Hematopoietic multipotent progenitor cell treated with erythropoietin and hydrocortisone succinate and interleukin-3 and kit ligand, for 15 days (in vitro differentiated cells): ENCODE measurements at regions not wholly inside any gene's neighbourhood (a gene's known extent, or its start where the extent isn't known, plus 50 kb on each side); places are given as distances from the start of the nearest gene placed in this dataset.

Source experiments
- DNase-seq: peaks from one replicate; pipeline ENCODE4 v3.0.0-alpha.2; 2015; ENCODE audit warnings: low spot score

DNA sequence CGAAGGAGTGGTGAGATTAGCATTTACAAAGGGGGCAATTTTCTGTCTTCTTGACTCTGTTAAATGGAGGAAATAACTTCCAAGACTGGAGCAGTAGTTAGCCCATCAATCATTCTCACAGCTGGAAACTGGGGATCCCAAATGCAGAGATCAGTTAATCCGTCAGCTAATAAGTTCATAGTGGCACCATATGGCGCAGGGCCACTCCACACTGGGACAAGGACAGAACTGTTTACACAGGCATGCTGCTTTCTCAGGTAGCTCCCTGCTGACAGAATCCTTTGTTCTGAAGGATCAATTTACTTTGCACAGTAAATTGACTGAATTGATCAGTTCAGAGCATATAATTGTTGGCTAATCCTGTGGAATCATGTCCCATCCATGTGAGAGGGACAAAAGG lies 395.7 kb downstream of the TMEM161B start:
- no peak for DNase-seq

DNA sequence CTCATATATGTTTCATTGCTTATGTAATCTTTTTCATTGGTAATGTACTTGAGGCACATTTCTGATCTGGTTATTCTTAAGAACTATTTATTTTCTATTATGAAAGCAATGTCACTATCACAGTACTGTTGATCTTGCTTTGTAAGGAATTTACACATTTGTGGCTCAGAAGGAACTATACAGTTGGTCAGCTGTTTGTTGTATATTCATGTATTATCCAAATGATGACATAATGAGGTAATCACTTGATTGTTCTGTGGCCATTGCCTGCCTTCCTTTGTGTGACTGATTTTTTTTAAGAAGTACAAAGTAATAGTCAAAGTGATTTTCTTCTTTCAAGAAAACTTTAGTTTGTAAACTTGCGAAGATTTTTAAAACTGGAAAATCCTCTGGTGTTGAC lies 399.9 kb downstream of the TMEM161B start:
- DNase-seq: no peak

DNA sequence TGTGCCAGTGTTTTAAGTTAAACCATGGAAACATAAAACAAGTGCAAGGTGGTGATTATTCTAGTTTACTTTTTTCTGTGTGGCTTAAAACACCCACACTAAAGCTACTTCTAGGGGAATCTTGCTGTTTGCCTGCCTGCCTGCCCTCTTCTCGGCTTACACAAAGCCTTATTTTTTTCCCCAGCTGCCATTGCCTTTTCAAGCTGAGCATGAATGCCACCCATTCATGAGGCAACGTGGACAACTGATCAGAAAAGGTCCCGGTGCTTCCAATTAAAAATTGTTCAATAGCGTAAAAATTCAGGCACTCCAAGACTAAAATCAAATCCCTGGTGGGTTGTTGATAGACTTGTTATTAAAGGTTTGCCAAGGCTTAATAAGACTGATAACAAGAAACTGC lies 401.4 kb downstream of the TMEM161B start:
- DNase-seq: no peak

DNA sequence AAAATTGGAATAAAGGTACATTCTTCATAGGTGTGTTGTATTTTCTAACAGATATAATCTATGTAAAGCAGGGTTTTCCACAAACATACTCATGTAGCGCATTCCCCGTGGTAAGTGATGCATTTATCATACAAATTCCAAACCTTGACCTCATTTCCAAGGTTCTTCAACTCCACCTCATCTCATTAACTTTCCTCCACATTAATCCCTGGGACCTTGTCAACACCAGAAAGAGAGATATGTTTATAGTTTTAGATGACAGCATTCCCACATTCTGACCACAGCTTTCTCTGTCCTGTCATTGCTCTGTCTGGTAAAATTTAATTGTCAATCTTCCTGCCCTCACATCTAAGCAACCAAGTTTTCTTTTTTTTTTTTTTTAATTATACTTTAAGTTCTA lies 415.1 kb downstream of the TMEM161B start:
- DNase-seq: no peak

DNA sequence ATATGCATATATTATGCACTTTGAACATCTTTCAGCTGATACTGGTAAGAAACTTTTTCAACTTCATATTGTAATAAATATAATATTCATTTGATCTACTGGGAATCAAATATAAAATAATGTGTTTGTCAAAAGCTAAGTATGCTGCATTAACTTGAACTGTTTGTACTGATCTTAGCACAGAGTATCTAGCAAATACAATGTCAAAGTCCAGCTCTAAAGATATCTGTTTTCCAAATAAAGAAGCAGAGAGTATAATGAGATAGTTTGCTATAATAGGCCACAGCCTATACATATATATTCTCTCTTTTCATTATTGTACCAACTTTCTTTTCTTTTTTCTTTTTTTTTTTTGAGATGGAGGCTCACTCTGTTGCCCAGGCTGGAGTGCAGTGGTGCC lies 417.0 kb downstream of the TMEM161B start:
- DNase-seq: no peak

DNA sequence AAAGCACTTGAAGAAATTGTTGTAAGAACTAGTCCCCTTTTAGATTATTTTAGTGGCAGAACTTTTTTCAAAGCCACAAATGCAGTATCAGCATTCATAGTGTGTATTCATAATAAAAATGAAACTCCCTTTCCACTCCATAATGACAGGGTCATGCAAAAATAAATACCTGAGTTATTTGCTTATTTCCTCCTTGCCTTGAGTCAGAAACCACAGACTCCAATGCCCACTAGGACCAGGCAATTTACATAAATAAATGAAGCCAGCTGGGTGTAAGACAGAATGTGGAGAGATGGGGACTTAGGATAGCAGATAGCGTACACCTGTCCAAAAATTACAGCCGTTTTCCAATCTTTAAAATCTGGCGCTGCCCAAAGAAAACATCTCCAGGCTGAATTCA lies 417.8 kb downstream of the TMEM161B start:
- no peak for DNase-seq

DNA sequence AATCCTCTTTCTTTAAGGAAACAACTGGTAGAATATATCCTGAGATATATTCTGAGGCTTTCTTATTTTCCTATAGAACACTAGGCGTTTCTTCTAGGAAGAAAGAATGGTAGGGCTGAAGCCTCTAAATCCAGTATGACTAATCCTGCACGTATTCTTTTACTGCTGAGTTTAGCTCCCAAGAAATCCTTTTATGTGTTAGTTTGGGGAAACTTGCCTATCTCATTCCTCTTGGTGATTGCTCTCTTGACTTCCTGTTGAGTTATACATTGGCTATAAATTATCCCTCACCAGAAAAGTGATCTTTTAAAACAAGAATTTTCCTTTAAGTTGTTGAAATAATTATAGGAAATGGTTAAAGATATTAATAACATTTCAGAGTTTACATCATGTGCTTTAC lies 422.9 kb downstream of the TMEM161B start:
- DNase-seq: no peak

DNA sequence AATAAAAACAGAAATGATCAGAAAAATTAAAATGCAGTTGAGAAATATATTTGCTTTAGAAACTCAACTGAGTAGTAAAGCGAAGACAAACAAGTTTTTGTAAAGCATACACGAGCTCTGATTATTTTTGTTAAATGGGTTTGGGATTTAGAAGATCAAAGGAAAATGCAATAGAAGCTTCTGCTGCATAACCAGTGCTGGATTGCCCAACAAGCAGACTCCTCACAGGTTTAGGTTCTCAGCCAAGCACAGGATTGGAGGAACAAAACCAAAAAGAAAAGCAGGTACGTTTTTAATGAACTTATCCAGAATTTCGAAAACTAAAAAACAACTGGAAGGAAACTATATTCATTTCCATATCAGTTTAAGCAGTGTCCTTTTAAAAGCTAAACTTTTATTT lies 423.8 kb downstream of the TMEM161B start:
- no peak for DNase-seq

DNA sequence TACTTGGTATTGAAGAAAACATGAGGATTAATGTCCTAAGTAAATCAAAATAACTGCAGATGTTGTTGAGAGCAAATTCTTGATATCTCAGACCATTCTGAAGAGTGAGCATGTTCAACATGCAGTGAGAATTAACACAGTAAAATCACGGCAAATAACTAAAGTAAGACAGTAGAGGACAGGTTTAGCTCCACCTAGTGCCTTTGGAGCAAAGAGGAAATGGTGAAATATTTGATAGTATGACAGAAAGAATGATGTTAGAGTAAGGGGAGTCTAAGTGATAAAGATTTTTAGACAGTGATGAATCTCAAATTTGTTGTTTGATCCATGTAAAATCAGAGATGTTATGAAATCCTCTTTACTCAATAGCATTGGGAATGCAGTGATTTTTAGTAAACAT lies 424.2 kb downstream of the TMEM161B start:
- no peak for DNase-seq

DNA sequence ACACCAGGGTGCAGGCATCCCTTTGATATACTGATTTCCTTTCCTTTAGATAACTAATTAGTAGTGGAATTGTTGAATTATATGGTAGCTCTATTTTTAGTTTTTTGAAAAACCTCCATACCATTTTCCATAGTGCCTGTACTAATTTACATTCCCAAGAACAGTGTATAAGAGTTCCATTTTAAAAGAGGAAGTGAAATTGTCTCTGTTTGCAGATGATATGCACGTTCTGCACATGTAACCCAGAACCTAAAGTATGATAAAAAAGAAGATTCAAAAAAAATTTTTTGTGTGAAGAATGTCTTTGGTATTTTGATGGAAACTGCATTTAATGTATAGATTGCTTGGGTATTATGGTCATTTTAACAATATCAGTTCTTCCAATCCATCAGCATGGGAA lies 424.0 kb upstream of the CCNH start:
- DNase-seq: no peak

DNA sequence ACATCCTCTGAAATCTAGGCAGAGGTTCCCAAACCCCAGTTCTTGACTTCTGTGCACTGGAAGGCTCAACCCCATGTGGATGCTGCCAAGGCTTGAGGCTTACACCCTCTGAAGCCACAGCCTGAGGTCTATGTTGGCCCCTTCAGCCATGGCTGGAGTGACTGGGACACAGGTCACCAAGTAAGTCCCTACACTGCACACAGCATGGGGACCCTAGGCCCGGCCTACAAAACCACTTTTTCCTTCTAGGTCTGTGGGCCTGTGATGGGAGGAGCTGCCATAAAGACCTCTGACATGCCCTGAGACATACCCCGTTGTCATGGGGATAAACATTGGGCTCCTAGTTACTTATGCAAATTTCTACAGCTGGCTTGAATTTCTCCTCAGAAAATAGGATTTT lies 418.8 kb upstream of the CCNH start:
- DNase-seq: no peak

DNA sequence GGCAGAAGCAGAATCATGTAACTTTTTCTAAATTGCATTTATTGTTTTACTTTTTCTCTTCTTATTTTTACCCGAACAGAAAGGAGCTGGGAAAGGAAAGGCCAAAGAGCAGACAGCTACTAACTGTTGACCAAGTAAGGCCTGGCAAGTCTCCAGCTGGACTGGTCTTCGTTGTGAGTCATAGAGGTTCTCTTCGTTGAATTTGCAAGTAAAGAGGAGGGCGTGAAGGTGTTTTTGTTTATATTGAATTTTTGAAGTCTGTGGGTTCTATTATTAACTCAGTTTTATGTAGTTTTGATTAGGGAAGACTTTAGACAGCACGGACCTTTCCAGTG lies 416.5 kb upstream of the CCNH start:
- no peak for DNase-seq

DNA sequence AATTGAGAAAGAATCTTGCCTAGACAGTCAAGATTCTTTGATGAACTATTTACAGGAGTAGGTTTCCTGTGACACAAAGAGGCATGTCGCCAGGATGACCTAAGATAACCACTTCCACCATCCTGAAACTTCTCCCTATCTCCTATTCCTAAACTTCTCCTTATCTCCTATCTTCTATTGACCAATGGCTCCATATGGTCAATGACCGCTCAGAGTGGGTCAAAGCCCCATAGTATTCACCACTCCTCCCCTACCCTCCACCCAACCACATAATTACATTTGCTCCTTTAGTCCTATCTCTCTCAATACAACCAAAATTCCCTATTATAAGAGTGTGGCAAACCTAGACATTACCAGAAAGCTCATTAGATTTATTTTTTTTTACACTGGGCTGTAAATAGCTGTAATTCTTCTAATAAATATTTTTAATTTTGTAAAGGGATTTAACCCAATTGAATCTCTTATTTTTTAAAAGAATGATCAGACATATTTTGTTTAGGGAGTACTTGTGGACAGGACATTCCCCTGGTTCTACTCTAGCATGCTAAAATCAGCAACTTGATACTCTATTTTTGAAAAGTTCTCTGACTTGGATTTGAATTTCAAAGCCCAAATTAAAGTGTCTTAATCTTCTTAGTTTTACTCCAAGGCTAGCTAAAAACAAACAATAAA lies 416.0 kb upstream of the CCNH start:
- no peak for DNase-seq

DNA sequence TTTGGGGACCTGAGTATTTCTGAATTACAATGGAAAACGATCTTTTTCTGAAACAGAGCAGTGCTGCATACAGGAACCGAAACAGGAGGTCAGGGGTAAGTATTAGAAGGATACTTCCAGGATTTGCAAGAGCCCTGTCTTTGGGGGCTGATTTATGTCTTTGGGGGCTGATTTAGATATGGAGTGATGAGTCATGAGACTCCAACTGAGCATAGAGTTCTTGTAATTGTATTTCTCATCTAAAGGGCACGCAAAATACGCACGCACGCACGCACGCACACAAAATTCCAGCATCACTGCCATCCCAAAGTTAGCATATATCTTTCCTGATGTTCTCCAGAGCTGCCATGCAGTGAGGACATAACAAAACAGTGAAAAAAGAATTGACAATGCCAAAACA lies 414.8 kb upstream of the CCNH start:
- DNase-seq: no peak

DNA sequence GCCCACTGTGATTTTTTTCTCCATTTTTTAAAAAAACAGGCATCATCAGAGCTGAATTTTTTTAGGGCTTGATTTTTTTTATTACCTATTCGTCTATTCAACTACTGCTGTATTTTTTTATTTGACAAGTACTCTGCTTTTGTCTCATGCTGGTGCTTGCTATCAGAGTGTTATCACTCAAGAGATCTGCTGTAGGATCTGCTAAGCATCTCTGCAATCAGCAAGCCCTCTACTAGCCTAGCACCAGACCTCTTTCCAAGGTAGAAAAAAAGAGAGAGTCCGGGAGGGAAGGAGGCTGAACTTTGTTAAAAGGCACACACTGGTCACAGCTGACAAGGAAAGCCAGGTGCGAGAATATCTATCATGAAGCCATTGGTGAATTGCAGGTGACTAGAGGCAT lies 413.8 kb upstream of the CCNH start:
- no peak for DNase-seq

DNA sequence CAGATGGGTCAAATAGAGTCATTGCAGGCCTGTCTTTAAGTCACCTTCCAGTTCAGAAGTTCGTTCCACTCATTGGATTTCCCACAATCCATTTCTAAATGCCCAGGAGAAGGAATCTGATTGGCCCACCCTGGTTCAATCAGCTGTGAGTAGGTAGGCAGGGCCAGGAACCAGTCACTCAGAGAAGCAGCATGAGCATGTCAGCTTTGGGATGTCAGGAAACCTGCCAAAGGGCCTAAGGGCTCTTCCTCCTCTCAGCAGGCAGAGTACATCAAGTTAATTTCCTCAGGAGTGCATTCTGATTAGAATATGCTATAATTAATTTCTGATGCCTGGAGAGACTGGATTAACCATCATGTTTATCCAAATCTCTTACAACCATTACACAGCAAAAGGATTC lies 412.9 kb upstream of the CCNH start:
- DNase-seq: no peak

DNA sequence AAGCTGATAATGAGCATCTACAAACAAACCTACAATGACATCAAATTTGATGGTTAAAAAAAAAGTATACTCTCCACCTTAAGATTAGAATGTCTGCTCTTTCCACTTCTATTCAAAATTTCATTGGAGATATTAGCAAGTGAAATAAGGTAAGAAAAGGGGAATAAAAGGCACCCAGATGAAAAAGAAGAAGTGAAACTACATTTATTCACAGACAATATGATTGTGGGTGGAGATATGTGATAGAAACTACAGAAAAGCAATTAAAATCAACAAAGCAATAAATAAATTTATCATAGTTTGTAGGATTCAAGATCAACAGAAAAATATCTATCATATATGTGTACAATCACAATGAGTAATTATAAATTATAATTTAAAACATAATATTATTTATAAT lies 395.1 kb upstream of the CCNH start:
- no peak for DNase-seq

DNA sequence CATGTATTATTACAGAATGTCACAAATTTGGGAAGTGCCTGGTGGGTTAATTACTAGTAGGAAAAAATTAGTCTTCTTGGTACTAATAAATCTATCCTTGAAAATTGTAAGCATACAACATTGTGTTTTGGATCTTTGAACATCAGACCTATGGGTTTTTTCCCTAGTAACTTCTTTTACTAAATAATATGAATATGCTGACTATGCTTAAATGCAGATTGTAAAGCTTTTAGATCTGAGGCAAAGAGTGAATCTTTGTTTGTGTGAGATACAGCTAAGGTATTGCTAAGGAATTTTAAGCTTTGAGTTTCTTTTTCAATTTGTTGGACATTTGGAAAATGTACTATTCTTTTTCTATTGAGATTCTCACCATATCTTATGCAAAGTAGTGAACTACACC lies 390.6 kb upstream of the CCNH start:
- DNase-seq: no peak

DNA sequence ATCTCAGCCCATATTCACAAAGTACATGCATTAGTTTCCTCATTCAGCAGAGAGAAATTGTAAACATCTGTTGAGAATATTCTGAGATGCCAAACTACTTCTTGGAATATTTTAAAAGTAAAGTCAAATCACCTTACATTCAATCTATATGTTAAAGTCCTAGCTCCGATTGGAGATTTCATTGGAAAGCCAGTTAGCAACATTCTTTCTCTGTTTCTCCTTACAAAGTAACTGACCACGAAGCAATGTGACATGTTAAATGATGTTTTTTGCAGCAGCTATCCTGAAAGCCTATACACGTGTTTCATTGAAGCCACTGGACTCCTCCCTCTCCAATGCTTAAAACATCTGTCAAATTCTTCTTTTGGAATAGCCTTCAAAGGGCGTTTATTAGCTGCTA lies 379.1 kb upstream of the CCNH start:
- DNase-seq: no peak

DNA sequence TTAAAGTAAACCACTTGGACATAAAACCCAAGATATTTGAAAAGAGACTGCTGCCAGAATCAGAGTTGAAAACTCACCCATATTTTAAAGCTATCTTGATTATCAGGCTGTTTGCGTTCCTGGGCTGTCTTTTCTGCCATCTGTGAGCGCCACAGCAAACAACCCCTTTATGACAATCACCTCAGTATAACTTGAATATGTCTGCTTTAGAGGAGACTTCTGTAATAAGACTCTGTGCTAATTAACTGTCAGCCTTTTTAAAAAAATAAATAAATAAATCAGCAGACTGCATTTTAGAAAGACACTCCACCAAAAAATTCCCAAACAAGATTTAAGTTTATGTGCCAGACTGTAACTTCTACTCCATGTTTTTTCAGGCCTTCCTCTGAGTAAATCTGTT lies 375.7 kb upstream of the CCNH start:
- DNase-seq: no peak

DNA sequence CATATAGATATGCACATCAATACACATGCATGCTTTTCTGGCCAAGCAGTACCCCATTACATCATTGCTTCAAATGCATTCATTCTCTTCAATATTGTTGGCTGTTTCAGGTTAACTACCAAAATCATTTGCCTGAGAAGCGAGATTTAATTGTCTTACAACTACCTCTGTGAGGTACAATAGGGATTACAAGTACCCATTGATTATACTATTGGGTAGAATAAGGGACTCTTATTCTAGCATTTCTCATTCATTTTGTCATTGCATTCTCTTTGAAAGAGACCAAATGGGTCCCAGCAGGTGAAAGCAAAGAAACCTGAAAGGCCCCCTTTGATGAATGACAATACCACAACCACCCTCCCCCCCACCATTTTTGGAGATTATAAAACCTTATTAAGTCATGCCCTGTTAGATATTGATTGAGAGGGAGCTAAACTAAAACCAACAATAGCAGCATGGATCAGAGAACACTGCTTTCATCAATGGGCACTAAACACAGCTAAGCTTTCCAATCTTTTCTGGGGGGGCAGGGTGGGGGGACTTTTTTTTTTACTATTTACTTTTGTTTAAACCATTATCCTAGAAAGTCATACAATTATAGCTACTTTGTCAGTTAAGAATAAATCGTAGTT lies 375.0 kb upstream of the CCNH start:
- no peak for DNase-seq

DNA sequence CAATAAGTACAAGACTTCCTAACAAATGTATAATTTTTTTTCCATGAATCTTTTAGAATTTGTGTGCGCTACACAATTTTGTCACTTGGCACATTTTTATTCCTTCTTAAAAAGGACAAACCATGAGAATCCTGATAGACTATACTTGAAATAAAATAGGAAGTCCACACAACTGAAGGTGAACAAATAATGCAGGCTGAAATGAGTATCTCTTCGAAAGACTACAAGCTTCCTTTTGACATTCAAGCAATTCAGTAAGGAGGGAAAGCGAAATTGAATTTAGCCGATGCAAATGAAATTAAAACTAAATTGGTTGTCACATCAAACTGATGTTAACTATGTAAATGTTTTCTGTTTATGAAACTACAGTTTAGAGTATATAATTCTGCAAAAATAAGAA lies 374.4 kb upstream of the CCNH start:
- DNase-seq: no peak

DNA sequence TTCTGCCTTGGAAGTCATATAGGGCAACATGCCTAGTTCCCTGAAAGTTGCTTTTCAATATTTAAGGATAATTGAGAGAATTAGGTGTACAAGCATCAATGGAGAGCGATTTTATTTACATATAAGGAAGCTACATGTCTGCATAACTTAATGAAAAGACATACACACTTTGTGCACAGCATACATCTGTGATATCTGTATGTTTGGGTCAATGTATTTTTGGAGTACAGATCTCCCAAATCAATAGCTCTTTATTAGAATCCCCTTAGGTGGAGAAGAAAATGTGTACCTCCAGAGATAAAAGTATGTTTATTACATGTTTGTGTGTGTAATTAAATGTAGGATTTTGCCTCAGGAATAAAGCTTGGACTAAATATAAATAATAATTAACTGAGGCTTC lies 373.7 kb upstream of the CCNH start:
- DNase-seq: no peak

DNA sequence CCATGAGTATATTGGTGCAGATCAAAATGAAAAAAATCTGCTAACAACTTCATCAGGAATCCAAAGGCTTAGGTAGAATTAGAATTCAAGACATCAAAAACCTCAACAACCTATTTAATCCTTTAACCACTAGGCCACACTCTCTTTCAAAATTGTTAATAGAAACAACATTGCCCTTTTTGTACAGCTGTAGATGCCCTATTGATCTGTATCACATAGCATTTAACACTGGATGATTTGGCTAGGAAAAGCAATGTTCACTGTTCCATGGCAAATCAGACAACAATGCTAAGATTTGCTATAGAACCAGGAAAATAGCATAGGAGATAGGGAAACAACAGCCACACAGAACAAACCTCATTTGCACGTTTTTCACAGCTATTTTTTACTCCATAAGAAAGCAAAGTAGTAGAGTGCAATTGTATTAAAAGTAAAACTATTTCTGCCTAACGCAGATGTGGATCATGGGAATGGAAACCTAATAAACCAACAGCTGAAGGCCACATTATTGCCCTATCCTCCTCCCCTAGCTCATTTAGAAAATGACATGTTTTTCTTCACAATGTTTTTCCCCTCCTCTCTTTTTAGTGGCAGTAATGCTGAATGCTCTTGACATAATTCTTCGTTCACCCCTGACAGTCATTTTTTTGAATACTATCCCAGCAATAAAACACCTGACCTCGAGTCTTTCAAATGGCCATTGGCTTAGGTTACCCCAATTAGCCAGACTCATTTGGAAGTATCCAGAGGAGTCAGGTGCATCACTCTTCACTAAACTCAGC lies 373.0 kb upstream of the CCNH start:
- no peak for DNase-seq
